HCT116 (cell line): ENCODE measurements at regions not wholly inside any gene's neighbourhood (a gene's known extent, or its start where the extent isn't known, plus 50 kb on each side); places are given as distances from the start of the nearest gene placed in this dataset.

Experiments used
- ATAC-seq: fragments of 200-7000 bp; cut with Tn5 transposase; 2 replicates; pipeline ENCODE4 v1.9.1; 2020; ENCODE audit warnings: mild to moderate bottlenecking, moderate library complexity
- BruUV-seq: library from RNA; stranded (reverse); fragments of 400-500 nt; replicated peaks from 2 replicates; lab custom pipeline; 2021; lab: Mats Ljungman, UMichigan
- CTCF ChIA-PET: fragments of 300-600 bp; sonication (Branson Sonifier 250); formaldehyde crosslinking; loops from one replicate; lab custom pipeline; 2021; ENCODE audit warnings: antibody characterized with exemption; lab: Charles Lee
- POLR2A ChIA-PET: fragments of 300-600, 350-600 bp; sonication (Branson Sonifier 250); formaldehyde crosslinking; loops from one replicate; lab custom pipeline; 2021; ENCODE audit warnings: antibody characterized with exemption; lab: Charles Lee
- RAD21 ChIA-PET, 2 experiments: fragments of 300-600 bp; sonication (Branson Sonifier 250); formaldehyde crosslinking; loops; one replicate each; lab custom pipeline; 2023; ENCODE audit warnings: low total read pairs in 2 of 2; ENCODE audit not compliant: uncharacterized antibody in 2 of 2, unreplicated experiment in 2 of 2, low non-redundant PET in 1 of 2; lab: Charles Lee
- DNase-seq: peaks from one replicate; pipeline ENCODE4 v3.0.0-alpha.2; 2010; ENCODE audit warnings: low read depth, low spot score
- H2AFZ ChIP-seq: fragments of 200-600 bp; shearing (Covaris generic), sonication (generic); 2 replicates; pipeline ENCODE4 v1.6.1; 2017; ENCODE audit warnings: low read depth, mixed run types, mixed read lengths, antibody characterized with exemption, low read length; ENCODE audit not compliant: poor library complexity, severe bottlenecking
- H3K27ac ChIP-seq: 2 replicates; pipeline ENCODE4 v1.5.1; 2012; ENCODE audit warnings: low read depth, low read length
- H3K27me3 ChIP-seq: fragments of 200-600 bp; sonication (generic); 2 replicates; pipeline ENCODE4 v1.6.1; 2016; ENCODE audit warnings: mixed run types, low read length, mixed read lengths; ENCODE audit not compliant: insufficient read depth
- H3K36me3 ChIP-seq, 2 experiments: fragments of 200-500 bp in 1 of 2; fragments of 200-600 bp in 1 of 2; sonication (Bioruptor generic) in 1 of 2; sonication (generic) in 1 of 2; 2 replicates each; pipeline versions ENCODE4 v1.5.1 to v1.6.1; 2014 to 2016; ENCODE audit warnings: low read length in 2 of 2, inconsistent platforms in 1 of 2, mixed read lengths in 1 of 2, mixed run types in 1 of 2; ENCODE audit not compliant: insufficient read depth in 2 of 2, control insufficient read depth in 1 of 2
- H3K4me1 ChIP-seq, 2 experiments: fragments of 200-600 bp in 1 of 2; sonication (generic) in 1 of 2; 2 replicates each; pipeline versions ENCODE4 v1.5.1 to v1.6.1; 2012 to 2017; ENCODE audit warnings: low read length in 2 of 2, inconsistent platforms in 1 of 2, mild to moderate bottlenecking in 1 of 2, mixed read lengths in 1 of 2, mixed run types in 1 of 2, moderate library complexity in 1 of 2; ENCODE audit not compliant: insufficient read depth in 2 of 2, control insufficient read depth in 1 of 2
- H3K4me2 ChIP-seq: fragments of 200-600 bp; sonication (generic); 2 replicates; pipeline ENCODE4 v1.6.1; 2017; ENCODE audit warnings: mixed run types, low read length, mixed read lengths
- H3K4me3 ChIP-seq, 2 experiments: fragments of 200-600 bp in 1 of 2; sonication (generic) in 1 of 2; replicated peaks in 1 of 2; 2 replicates each; pipeline ENCODE4 v1.5.1; 2011 to 2016; ENCODE audit warnings: low read length in 2 of 2, control low read depth in 1 of 2, low read depth in 1 of 2, mild to moderate bottlenecking in 1 of 2, mixed read lengths in 1 of 2, mixed run types in 1 of 2
- H3K79me2 ChIP-seq: fragments of 200-600 bp; sonication (generic); 2 replicates; pipeline ENCODE4 v1.6.1; 2017; ENCODE audit warnings: mild to moderate bottlenecking, mixed run types, low read length, moderate library complexity, mixed read lengths; ENCODE audit not compliant: insufficient read depth
- H3K9ac ChIP-seq: fragments of 200-600 bp; sonication (generic); 2 replicates; pipeline ENCODE4 v1.6.1; 2016; ENCODE audit warnings: low read length, mixed read lengths
- H3K9me2 ChIP-seq: fragments of 200-600 bp; sonication (generic), shearing (Covaris generic); 2 replicates; pipeline ENCODE4 v1.6.1; 2017; ENCODE audit warnings: mixed run types, mild to moderate bottlenecking, moderate library complexity; ENCODE audit not compliant: insufficient read depth
- H3K9me3 ChIP-seq, 2 experiments: fragments of 200-500 bp in 1 of 2; fragments of 200-600 bp in 1 of 2; sonication (Bioruptor generic) in 1 of 2; sonication (generic) in 1 of 2; 2 replicates each; pipeline ENCODE4 v1.6.1; 2014 to 2017; ENCODE audit warnings: low read length in 2 of 2, mixed read lengths in 2 of 2, inconsistent platforms in 1 of 2, low read depth in 1 of 2, mild to moderate bottlenecking in 1 of 2, mixed run types in 1 of 2, moderate library complexity in 1 of 2; ENCODE audit not compliant: control insufficient read depth in 1 of 2, insufficient read depth in 1 of 2
- H4K20me1 ChIP-seq: fragments of 200-600 bp; sonication (generic), shearing (Covaris generic); 2 replicates; pipeline ENCODE4 v1.6.1; 2017; ENCODE audit warnings: mixed run types, mild to moderate bottlenecking, moderate library complexity; ENCODE audit not compliant: insufficient read depth
- CBX3 ChIP-seq: IDR thresholded peaks from 2 replicates; pipeline ENCODE4 v1.6.1; 2012; ENCODE audit warnings: low read depth
- CEBPB ChIP-seq: IDR thresholded peaks from 2 replicates; pipeline ENCODE4 v1.6.1; 2012; ENCODE audit warnings: low read depth
- EZH2phosphoT487 ChIP-seq: fragments of 200-600 bp; IDR thresholded peaks from 2 replicates; pipeline ENCODE4 v1.6.1; 2018; ENCODE audit warnings: antibody characterized with exemption, borderline replicate concordance
- POLR2A ChIP-seq: IDR thresholded peaks from 2 replicates; pipeline ENCODE4 v1.7.0; 2011; ENCODE audit warnings: borderline replicate concordance; ENCODE audit not compliant: insufficient read depth, insufficient read length; ENCODE audit errors: extremely low read depth
- POLR2AphosphoS5 ChIP-seq: IDR thresholded peaks from 2 replicates; pipeline ENCODE4 v1.6.1; 2011; ENCODE audit warnings: mild to moderate bottlenecking, low read depth, low read length, moderate library complexity
- RAD21 ChIP-seq: IDR thresholded peaks from 2 replicates; pipeline ENCODE4 v1.6.1; 2012; ENCODE audit warnings: low read depth, mild to moderate bottlenecking
- SIN3A ChIP-seq: IDR thresholded peaks from 2 replicates; pipeline ENCODE4 v1.6.1; 2012; ENCODE audit warnings: low read depth
- SRF ChIP-seq: IDR thresholded peaks from 2 replicates; pipeline ENCODE4 v1.6.1; 2012; ENCODE audit warnings: low read depth
- TCF7L2 ChIP-seq: IDR thresholded peaks from 2 replicates; pipeline ENCODE4 v1.7.0; 2011; ENCODE audit warnings: borderline replicate concordance, inconsistent platforms; ENCODE audit not compliant: insufficient read depth, insufficient read length; ENCODE audit errors: extremely low read depth
- intact Hi-C: fragments of 100-400 bp; cut with micrococcal nuclease; formaldehyde crosslinking; loops from 2 replicates; pipeline ENCODE4 v1.10.0; 2022
- TF ChIP-seq, protein P1 (sequence below): IDR thresholded peaks from 2 replicates; pipeline ENCODE4 v1.6.1; 2012; ENCODE audit warnings: low read depth
- TF ChIP-seq, protein P2 (sequence below): IDR thresholded peaks from 2 replicates; pipeline ENCODE4 v1.6.1; 2012
- TF ChIP-seq, protein P3 (sequence below): IDR thresholded peaks from 2 replicates; pipeline ENCODE4 v1.6.1; 2012
- TF ChIP-seq, protein P4 (sequence below): IDR thresholded peaks from 2 replicates; pipeline ENCODE4 v1.6.1; 2011; ENCODE audit warnings: mild to moderate bottlenecking, low read length, moderate library complexity; ENCODE audit not compliant: insufficient replicate concordance; ENCODE audit errors: extremely low read depth

DNA sequence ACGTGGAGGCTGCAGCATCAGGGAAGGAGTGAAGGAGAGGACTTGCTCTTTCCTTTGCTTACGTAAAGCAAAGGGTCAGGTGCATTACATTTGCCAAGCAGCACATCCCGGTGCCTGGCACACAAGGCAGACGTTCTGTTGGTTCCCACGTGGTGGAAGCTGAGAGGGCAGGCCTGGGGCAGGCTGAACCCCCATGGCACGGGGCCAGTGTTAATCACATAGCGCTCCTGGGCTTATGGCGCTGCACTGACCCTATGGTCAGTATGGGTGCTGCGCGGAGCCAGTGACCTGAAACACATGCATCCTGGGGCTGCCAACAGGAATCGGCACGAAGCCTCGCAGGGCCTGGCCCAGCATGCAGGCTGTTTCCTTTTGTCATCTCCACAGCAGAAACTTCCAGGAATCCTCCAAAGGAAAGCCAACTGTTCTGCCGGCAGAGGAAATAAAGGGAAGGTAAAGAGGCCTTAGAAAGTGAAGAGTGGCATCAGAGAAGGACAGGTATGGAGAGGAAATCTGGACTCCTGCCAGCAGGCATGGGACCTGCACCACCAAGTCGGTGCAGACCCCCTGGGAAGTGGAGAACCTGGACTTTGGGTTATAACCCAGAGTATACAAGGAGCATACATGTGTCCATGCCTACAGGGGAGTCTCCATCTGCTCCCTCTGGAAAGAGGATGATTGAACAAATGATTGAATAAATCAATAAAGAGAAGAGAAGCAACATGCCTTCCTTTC lies 560.2 kb downstream of the TCERG1L start:
- ChIA-PET CTCF (no interaction called here), RAD21 (no interaction called here), POLR2A (no interaction called here)
- Histone ChIP-seq H2AFZ (no peak overlapping the region), H3K36me3 (no peaks in the 10 kb centered on the region), H3K4me1 (no peaks in the 10 kb centered on the region), H3K4me3 (no peak overlapping the region), H3K9me2 (no peaks in the 10 kb centered on the region), H3K4me2 (no peak overlapping the region), H3K9me3 (no peaks in the 10 kb centered on the region), H3K27me3 (no peaks in the 10 kb centered on the region), H4K20me1 (no peaks in the 10 kb centered on the region), H3K27ac (no peak overlapping the region), H3K79me2 (no peaks in the 10 kb centered on the region), H3K9ac (no peak overlapping the region)
- ATAC-seq, result no peak
- intact Hi-C loops, result no loop called here
- BruUV-seq, result no TSS peak
- no peak for DNase-seq
- TF ChIP-seq RAD21 (no peak), TCF7L2 (no peak), POLR2AphosphoS5 (no peak), SIN3A (no peak), CEBPB (no peak), CBX3 (no peak), SRF (no peak), POLR2A (no peak), EZH2phosphoT487 (no peak)
- TF ChIP-seq, protein P1, sequence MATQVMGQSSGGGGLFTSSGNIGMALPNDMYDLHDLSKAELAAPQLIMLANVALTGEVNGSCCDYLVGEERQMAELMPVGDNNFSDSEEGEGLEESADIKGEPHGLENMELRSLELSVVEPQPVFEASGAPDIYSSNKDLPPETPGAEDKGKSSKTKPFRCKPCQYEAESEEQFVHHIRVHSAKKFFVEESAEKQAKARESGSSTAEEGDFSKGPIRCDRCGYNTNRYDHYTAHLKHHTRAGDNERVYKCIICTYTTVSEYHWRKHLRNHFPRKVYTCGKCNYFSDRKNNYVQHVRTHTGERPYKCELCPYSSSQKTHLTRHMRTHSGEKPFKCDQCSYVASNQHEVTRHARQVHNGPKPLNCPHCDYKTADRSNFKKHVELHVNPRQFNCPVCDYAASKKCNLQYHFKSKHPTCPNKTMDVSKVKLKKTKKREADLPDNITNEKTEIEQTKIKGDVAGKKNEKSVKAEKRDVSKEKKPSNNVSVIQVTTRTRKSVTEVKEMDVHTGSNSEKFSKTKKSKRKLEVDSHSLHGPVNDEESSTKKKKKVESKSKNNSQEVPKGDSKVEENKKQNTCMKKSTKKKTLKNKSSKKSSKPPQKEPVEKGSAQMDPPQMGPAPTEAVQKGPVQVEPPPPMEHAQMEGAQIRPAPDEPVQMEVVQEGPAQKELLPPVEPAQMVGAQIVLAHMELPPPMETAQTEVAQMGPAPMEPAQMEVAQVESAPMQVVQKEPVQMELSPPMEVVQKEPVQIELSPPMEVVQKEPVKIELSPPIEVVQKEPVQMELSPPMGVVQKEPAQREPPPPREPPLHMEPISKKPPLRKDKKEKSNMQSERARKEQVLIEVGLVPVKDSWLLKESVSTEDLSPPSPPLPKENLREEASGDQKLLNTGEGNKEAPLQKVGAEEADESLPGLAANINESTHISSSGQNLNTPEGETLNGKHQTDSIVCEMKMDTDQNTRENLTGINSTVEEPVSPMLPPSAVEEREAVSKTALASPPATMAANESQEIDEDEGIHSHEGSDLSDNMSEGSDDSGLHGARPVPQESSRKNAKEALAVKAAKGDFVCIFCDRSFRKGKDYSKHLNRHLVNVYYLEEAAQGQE, result no peak
- TF ChIP-seq, protein P2, sequence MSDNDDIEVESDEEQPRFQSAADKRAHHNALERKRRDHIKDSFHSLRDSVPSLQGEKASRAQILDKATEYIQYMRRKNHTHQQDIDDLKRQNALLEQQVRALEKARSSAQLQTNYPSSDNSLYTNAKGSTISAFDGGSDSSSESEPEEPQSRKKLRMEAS, result no peak
- TF ChIP-seq, protein P3, sequence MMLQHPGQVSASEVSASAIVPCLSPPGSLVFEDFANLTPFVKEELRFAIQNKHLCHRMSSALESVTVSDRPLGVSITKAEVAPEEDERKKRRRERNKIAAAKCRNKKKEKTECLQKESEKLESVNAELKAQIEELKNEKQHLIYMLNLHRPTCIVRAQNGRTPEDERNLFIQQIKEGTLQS, result no peak
- TF ChIP-seq, protein P4, sequence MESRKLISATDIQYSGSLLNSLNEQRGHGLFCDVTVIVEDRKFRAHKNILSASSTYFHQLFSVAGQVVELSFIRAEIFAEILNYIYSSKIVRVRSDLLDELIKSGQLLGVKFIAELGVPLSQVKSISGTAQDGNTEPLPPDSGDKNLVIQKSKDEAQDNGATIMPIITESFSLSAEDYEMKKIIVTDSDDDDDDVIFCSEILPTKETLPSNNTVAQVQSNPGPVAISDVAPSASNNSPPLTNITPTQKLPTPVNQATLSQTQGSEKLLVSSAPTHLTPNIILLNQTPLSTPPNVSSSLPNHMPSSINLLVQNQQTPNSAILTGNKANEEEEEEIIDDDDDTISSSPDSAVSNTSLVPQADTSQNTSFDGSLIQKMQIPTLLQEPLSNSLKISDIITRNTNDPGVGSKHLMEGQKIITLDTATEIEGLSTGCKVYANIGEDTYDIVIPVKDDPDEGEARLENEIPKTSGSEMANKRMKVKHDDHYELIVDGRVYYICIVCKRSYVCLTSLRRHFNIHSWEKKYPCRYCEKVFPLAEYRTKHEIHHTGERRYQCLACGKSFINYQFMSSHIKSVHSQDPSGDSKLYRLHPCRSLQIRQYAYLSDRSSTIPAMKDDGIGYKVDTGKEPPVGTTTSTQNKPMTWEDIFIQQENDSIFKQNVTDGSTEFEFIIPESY, result no peak
